A172 (cell line): ENCODE measurements at regions not wholly inside any gene's neighbourhood (a gene's known extent, or its start where the extent isn't known, plus 50 kb on each side); places are given as distances from the start of the nearest gene placed in this dataset.
"Not testable (repeated sequence)": the region's sequence is repeated elsewhere in the genome, so short reads cannot be mapped to it uniquely, and the experiment has no call there.

Experiments
- DNase-seq: peaks from one replicate; pipeline ENCODE4 v3.0.0-alpha.2; 2015; ENCODE audit warnings: low spot score

GRCh38 chr14:85315290-85315689 is 214.7 kb upstream of the FLRT2 start:
- no peak for DNase-seq

DNA sequence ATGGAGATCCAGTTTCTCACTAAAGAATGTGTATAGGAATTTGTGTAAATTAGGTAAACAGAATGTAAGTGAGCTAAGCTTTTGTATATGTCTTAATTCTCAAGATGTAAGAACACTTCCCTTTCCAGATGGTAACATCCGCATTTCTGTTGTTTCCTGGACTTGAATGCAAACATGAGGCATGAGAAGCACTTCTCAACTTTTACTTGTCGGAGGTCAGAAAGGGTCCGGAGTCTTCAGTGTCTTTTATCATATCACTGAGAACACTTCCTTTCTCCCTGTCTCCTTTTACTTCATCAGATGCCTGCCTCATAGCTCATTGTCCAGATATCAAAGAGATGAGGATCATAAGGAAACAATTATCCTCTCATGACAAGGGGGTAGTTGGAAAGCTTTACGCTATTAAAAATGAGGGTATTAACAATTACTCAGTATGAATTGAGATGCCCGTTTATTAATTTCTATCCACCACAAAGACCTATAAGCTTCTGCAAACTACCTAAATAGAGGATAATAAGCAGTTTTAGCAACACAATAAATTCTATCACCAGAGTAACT is 214.1 kb upstream of the FLRT2 start:
- DNase-seq = no peak

DNA sequence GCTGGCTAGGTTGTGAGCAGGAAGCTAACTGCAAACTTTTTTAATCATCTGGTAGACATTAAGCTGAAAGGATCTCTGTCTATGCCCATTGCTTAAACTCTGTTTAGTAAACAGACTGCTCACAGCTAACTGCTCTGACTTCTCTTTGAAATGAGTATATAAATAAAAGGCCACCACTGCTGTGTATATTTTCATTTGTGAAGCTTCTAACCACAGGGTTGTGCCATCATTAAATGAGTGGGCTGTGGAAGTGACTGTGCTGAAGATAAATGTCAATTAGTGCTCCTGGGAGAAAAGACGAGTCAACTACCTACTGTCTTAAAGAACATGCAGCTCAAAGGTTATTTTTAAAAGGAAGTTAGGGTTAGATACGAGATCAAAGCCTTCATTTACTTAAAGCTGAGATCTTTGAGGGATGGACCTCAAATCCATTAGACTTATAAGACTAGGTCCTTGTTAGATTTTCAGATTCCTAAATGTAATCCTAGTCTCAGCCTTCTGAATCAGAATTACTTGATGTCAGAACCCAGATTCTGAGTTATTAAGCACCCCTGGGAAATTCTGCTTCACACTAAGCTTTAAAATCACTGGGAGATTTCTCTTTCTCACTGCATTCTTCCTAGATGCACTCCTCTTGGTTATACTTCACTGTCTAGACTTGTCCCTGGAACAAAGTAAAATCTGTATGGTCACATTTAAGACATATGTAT is 213.1 kb upstream of the FLRT2 start:
- no peak for DNase-seq

DNA sequence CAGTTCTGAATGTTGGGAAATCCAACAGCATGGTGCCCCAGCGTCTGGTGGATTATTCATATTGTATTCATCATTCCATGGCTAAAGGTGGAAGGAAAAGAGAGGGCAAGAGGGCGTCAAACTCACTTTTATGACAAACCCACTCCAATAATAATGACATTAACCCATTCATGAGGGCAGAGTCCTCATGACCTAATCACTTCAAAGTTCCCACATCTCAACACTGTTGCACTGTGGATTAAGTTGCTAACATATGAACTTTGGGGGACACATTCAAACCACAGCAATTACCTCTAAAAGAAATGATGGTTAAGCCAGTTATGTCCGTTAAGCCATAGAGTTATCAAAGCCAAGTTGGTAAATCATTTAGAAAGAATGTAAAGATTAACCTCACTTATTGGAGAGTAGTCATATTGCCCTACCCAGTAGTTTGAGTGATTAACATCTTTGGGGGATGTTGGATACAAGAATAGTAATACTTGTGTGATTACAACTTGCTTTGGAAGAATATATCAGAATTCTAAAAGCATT is 212.4 kb upstream of the FLRT2 start:
- no peak for DNase-seq

- DNase-seq = no peak
Observed at GRCh38 chr14:85319101-85319500, 210.8 kb upstream of the FLRT2 start.

DNA sequence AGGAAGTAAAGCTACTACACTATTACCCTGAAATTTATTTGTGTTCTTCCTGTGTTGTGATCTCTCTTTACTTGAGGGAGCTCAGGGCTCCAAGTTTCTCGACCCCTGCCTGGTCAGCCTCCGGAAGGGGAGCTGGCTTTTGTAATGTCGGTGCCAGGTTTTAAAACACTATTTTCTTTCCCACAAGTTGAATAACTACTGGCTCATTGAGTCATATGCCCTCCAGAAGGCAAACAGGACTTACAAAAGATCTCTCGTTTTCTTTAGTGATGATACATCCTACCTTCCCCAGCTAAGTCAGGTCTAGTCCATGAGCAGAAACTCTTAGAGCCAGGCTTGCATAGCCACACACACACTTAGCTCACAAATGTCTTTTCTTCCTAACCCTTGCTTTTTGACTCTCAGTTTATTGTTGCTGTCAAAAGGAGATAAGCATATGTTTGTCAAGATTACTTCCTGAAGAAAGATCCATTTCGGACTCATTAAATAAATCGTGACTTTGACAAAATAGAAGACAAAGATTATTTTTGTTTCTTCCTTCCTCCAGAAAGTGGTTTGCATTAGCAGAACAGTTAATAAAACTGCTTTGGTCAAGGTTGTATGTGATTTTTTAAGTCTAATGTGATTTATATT is 209.8 kb upstream of the FLRT2 start:
- DNase-seq = peak; percentile 5

DNA sequence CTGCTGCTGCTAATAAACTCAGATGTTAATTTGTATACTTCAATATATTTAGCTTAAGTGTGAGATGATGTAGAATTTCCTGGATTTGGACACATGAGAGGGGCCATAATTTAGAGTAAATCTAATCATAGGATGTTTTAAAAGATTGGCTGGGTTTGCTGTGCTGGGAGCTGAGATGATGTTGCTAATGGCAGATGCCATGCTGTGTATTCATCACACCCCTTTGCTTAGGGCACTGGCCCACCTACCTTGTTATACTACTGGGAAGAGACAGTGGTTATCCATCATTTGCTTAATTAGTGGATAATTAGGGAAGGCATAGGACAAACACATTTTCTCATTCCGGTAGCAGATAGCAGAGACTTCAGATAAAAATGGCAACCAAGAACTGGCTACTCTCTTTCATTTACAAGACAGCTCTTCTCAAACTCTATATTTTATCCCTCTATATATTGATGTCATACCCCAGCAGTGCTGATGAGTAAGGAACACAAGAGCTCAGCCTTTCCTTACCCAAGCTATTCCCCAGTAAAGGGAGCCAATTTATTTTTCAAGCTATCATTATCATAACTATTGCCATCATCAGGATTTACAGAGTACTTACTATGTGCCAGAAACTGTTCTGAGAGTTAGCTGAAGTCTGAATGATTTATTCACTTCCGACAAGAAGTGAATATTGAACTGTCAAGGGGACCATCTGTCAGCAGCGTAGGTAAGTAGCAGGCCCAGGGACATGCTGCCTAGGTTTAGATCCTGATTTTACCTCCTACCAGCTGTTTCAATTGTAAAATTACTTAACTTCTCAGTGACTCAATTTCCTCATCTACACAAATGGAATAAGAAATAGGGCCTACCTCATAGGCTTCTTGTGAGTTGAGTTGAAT is 204.6 kb upstream of the FLRT2 start:
- DNase-seq = no peak

DNA sequence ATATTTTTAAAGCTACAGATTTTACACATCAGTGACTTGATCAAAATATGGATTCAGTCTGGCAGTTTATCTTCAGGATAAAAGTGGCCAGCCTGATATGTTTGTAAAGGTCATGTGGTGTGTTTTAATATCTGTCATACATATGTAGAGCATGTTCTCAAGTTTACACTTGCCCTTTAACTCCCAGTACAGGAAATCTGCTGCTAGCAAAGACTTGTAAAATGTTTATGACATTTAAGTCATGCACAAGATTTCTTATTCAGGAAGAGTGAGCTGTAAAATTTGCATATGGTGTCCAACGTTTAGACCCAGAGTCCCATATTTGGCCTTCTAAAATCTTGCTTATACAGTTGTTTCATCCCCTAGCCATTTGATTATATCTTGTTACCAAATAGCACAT is 197.5 kb upstream of the FLRT2 start:
- DNase-seq = no peak

- peak; percentile 71 for DNase-seq
Observed at GRCh38 chr14:85333313-85333712, 196.6 kb upstream of the FLRT2 start.

GRCh38 chr14:85333841-85334240 is 196.1 kb upstream of the FLRT2 start:
- DNase-seq = no peak

- DNase-seq = no peak
Observed at GRCh38 chr14:85334316-85334715, 195.6 kb upstream of the FLRT2 start.

DNA sequence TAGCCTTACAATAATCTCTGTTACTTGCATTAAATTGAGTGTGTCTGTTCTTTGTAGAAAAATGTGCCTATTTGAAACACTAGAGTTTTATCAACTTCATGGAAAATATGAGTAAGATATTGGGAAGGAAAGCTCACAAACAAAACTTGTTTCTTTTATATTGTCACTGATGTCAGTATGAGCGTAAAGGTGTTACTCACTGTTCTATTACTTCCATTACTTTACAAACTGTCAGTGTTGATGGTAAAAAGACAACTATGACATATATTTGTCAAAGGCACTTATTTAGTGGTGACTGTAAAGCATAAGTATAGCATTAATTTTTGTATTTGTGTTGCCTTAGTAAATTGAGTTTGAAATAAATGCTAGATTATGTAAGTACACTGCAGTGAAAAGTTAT is 193.7 kb upstream of the FLRT2 start:
- no peak for DNase-seq

DNA sequence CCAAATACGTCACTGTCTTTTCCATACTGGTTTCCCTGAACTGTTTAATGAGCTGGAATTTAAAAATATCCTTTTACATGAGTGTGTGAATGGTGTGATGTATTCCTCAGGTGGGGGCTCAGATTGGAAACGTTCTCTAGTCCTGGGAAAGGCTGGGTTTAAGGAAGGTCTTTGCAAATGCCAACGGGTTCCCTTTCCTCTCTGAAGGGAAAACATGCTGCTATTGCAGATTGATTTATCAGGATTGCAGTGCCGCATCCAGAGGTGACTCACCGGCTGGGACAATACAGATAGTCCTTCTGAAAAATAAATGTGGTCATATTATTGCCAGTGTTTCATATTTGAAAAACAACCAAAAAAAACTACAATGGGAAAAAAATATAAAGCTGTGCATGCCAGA is 193.1 kb upstream of the FLRT2 start:
- DNase-seq = no peak

GRCh38 chr14:85338895-85339294 is 191.0 kb upstream of the FLRT2 start:
- DNase-seq = no peak

DNA sequence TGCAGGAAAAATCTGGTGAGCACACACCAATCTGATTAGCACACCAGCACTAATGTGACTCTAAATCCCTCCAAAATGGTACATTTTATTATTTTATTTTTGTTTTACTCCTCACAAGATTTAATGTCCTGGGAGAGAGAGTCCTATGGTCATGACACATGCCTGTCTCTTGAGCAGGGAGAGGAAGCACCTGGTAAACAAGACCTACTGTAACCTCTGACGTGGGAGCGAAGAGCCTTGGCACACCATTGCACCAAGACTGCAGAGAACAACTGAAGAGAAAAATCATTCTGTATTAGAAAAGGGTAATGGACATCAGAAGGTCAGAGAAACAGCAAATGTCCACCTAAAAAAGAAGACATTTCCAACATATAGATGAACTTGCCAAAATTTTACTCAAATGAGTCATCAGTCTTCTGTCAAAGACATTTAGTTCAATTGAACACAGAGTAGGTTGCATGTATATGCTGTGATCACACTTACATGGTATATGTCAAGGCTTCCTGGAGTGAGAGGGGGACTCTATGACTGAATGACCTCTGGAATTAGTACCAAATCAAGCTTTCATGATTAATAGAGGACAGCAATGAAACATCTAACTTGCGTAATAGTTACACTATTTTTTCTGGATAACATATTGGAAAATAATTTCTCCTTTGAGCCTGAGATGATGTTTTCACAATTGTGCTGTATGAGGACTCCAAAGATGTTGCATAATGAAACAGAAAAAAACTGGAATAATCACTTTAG is 186.9 kb upstream of the FLRT2 start:
- DNase-seq = no peak

DNA sequence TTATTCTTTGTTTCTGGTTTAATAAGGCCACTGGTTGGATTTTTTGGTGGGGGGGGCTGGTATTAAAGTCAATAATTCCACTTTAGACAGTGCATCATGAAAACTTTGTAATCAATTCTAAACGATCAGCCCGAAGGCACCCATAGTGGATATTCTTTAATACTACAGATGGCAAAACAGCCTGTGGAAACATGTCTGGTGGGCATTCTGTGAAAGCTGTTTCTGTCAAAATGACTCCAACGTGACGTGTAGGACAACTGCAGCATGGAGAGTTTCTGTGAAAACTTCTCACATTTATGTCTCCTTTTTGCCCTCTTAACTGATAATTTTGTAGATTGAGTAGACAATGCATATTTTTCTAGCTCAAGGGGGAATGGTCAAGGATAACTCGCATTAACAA is 185.8 kb upstream of the FLRT2 start:
- no peak for DNase-seq

GRCh38 chr14:85344847-85345570 is 184.9 kb upstream of the FLRT2 start:
- no peak for DNase-seq

DNA sequence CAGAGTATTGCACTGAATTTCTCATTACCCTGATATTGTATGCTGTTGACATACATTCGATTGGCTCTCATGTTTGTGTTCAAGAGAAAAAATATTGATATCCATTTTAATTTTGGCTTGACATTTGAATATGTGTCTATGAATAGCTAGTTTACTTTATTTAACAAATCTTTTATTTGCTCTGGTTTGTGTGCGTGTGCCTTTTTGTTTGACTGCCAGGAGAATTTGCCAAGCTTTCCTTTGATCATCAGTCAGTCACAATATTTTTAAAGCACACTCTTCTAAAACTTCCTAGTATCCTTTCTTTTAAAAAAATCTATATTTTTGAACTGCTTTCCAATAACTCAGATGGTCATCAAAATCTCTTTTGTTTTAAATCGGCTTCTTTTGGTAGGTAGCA is 179.3 kb upstream of the FLRT2 start:
- no peak for DNase-seq

DNA sequence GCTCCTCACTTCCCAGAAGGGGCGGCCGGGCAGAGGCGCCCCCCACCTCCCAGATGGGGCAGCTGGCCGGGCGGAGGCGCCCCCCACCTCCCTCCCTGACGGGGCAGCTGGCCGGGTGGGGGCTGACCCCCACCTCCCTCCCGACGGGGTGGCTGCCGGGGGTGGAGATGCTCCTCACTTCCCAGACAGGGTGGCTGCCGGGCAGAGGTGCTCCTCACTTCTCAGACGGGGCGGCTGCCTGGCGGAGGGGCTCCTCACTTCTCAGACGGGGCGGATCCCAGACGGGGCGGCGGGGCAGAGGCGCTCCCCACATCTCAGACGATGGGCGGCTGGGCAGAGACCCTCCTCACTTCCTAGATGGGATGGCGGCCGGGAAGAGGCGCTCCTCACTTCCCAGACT is 177.4 kb upstream of the FLRT2 start:
- DNase-seq = not testable (repeated sequence)

DNA sequence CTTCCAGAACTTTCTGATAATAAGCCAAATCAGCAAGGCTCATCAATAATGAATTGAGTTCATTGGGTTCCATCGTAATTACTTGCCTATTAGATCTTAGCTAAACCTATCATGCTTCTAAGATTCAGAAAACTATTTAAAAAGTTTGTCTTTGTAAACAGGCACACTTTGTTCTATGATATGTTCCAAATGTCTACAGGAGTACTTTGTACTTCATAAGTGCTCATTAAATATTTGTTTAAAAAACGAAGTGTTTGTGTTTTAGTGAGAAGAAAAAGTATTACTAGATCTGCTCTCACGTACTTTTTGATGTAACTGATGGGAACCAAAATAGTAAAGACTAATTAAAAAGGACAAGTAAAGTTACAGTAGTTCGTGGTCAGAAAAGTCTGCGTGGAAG is 172.8 kb upstream of the FLRT2 start:
- no peak for DNase-seq
